ENCODE measurements at regions not wholly inside any gene's neighbourhood (a gene's known extent, or its start where the extent isn't known, plus 50 kb on each side); places are given as distances from the start of the nearest gene placed in this dataset.

DNA sequence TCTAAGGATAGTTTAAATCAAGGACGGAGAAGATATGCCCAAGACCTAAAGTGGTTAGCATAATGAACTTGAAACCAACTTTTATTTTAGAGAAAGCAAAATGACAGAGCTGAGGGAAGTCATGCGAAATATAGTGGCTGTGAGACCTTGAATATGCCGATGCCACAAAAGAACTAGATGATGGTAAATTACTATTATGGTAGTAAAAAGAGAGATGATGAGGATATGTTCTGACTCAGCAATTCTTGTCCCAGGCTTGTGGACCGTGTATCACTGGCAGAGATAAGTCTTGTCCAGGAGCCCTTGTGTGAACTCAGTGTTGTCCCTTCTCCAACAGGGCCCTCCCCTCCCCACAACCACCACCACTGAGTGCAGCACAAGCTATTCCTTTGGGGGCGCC, 1605.6 kb upstream of the TENM3 start:
- TF ChIP-seq, protein P1, sequence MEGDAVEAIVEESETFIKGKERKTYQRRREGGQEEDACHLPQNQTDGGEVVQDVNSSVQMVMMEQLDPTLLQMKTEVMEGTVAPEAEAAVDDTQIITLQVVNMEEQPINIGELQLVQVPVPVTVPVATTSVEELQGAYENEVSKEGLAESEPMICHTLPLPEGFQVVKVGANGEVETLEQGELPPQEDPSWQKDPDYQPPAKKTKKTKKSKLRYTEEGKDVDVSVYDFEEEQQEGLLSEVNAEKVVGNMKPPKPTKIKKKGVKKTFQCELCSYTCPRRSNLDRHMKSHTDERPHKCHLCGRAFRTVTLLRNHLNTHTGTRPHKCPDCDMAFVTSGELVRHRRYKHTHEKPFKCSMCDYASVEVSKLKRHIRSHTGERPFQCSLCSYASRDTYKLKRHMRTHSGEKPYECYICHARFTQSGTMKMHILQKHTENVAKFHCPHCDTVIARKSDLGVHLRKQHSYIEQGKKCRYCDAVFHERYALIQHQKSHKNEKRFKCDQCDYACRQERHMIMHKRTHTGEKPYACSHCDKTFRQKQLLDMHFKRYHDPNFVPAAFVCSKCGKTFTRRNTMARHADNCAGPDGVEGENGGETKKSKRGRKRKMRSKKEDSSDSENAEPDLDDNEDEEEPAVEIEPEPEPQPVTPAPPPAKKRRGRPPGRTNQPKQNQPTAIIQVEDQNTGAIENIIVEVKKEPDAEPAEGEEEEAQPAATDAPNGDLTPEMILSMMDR (conservative IDR thresholded peaks at IDR 0.05; ENCODE audit: low read depth, low read length) = no peak
- no peak for TF ChIP-seq RFX5 (IDR thresholded peaks at IDR 0.05; ENCODE audit: low read depth, low read length)
- TF ChIP-seq, protein P2, sequence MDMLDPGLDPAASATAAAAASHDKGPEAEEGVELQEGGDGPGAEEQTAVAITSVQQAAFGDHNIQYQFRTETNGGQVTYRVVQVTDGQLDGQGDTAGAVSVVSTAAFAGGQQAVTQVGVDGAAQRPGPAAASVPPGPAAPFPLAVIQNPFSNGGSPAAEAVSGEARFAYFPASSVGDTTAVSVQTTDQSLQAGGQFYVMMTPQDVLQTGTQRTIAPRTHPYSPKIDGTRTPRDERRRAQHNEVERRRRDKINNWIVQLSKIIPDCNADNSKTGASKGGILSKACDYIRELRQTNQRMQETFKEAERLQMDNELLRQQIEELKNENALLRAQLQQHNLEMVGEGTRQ (IDR thresholded peaks at IDR 0.05; ENCODE audit: low read depth, low read length) = no peak
- TF ChIP-seq POLR2A (IDR thresholded peaks at IDR 0.05; ENCODE audit: low read depth, low read length) = no peak
- TF ChIP-seq FOS (IDR thresholded peaks at IDR 0.05; ENCODE audit: low read depth, low read length) = no peak

Data from IMR-90 (cell line).